Activated gamma-delta T cell treated with Interleukin-2 at 50 U/mL for 16 hours (primary cell): ENCODE measurements at regions not wholly inside any gene's neighbourhood (a gene's known extent, or its start where the extent isn't known, plus 50 kb on each side); places are given as distances from the start of the nearest gene placed in this dataset.
"Not testable (repeated sequence)": the region's sequence is repeated elsewhere in the genome, so short reads cannot be mapped to it uniquely, and the experiment has no call there.

ENCODE experiments used
- DNase-seq: peaks from one replicate; pipeline ENCODE4 v3.0.0-alpha.2; 2020

- not testable (repeated sequence) for DNase-seq
These were observed 333.5 kb downstream of the KIF20B start for GRCh38 chr10:90034862-90035261.

GRCh38 chr10:90041585-90041984 lies 340.2 kb downstream of the KIF20B start:
- no peak for DNase-seq

- no peak for DNase-seq
These were observed 340.7 kb downstream of the KIF20B start for GRCh38 chr10:90042075-90042474.

- DNase-seq: no peak
These were observed 345.9 kb downstream of the KIF20B start for GRCh38 chr10:90047243-90047729.

- no peak for DNase-seq
These were observed 349.7 kb downstream of the KIF20B start for GRCh38 chr10:90051053-90051452.

- DNase-seq: no peak
These were observed 350.1 kb downstream of the KIF20B start for GRCh38 chr10:90051474-90051873.

GRCh38 chr10:90062786-90063185 lies 361.4 kb downstream of the KIF20B start:
- DNase-seq: no peak

GRCh38 chr10:90064295-90064694 lies 362.9 kb downstream of the KIF20B start:
- no peak for DNase-seq

GRCh38 chr10:90066435-90066834 lies 365.0 kb downstream of the KIF20B start:
- no peak for DNase-seq

GRCh38 chr10:90075995-90076394 lies 374.6 kb downstream of the KIF20B start:
- DNase-seq: no peak

GRCh38 chr10:90079819-90080218 lies 378.4 kb downstream of the KIF20B start:
- no peak for DNase-seq

GRCh38 chr10:90086606-90087190 lies 385.3 kb downstream of the KIF20B start:
- DNase-seq: not testable (repeated sequence)

- no peak for DNase-seq
These were observed 386.0 kb downstream of the KIF20B start for GRCh38 chr10:90087197-90088023.

- no peak for DNase-seq
These were observed 386.6 kb downstream of the KIF20B start for GRCh38 chr10:90088024-90088317.

GRCh38 chr10:90089719-90090118 lies 388.3 kb downstream of the KIF20B start:
- no peak for DNase-seq

- DNase-seq: no peak
These were observed 394.8 kb downstream of the KIF20B start for GRCh38 chr10:90096196-90096595.

GRCh38 chr10:90107581-90107980 lies 406.2 kb downstream of the KIF20B start:
- not testable (repeated sequence) for DNase-seq

GRCh38 chr10:90111671-90112070 lies 410.3 kb downstream of the KIF20B start:
- no peak for DNase-seq

GRCh38 chr10:90112681-90113080 lies 411.3 kb downstream of the KIF20B start:
- DNase-seq: no peak

GRCh38 chr10:90118567-90118966 lies 417.2 kb downstream of the KIF20B start:
- not testable (repeated sequence) for DNase-seq

GRCh38 chr10:90119631-90120280 lies 418.4 kb downstream of the KIF20B start:
- not testable (repeated sequence) for DNase-seq

- DNase-seq: no peak
These were observed 424.3 kb downstream of the KIF20B start for GRCh38 chr10:90125456-90126255.

GRCh38 chr10:90126256-90126595 lies 424.8 kb downstream of the KIF20B start:
- DNase-seq: no peak
